GM12872 (cell line): ENCODE measurements at regions not wholly inside any gene's neighbourhood (a gene's known extent, or its start where the extent isn't known, plus 50 kb on each side); places are given as distances from the start of the nearest gene placed in this dataset.

Experiments used
- CTCF ChIP-seq: IDR thresholded peaks from 3 replicates; pipeline ENCODE4 v1.5.1; 2011; ENCODE audit warnings: low read depth, mild to moderate bottlenecking, low read length, moderate library complexity; ENCODE audit not compliant: insufficient read depth

GRCh38 chr6:167643223-167643622 is 183.5 kb upstream of the AFDN start:
- TF ChIP-seq CTCF, result no peak

- no peak for TF ChIP-seq CTCF
Observed at GRCh38 chr6:167643716-167644115, 183.0 kb upstream of the AFDN start.

- no peak for TF ChIP-seq CTCF
Observed at GRCh38 chr6:167644412-167645132, 182.1 kb upstream of the AFDN start.

GRCh38 chr6:167645368-167645767 is 181.3 kb upstream of the AFDN start:
- TF ChIP-seq CTCF, result no peak

GRCh38 chr6:167647306-167647705 is 179.4 kb upstream of the AFDN start:
- no peak for TF ChIP-seq CTCF

GRCh38 chr6:167647737-167648470 is 178.8 kb upstream of the AFDN start:
- no peak for TF ChIP-seq CTCF

GRCh38 chr6:167648501-167649278 is 178.0 kb upstream of the AFDN start:
- no peak for TF ChIP-seq CTCF
